GM12878 (cell line): ENCODE measurements at regions not wholly inside any gene's neighbourhood (a gene's known extent, or its start where the extent isn't known, plus 50 kb on each side); places are given as distances from the start of the nearest gene placed in this dataset.

Experiments used
- CREM ChIP-seq: IDR thresholded peaks from 2 replicates; pipeline ENCODE4 v1.6.1; 2014; ENCODE audit warnings: antibody characterized with exemption, low read depth
- ETV6 ChIP-seq, 2 experiments: fragments of 450-650 bp in 1 of 2; IDR thresholded peaks in 1 of 2; conservative IDR thresholded peaks in 1 of 2; 2 replicates each; pipeline ENCODE4 v1.6.1; 2014; ENCODE audit warnings: antibody characterized with exemption in 1 of 2, borderline replicate concordance in 1 of 2, low read depth in 1 of 2, mild to moderate bottlenecking in 1 of 2, moderate library complexity in 1 of 2
- NFXL1 ChIP-seq: fragments of 450-650 bp; IDR thresholded peaks from 2 replicates; pipeline ENCODE4 v1.6.1; 2017; ENCODE audit warnings: antibody characterized with exemption, mild to moderate bottlenecking, borderline replicate concordance
- RAD21 ChIP-seq: IDR thresholded peaks from 2 replicates; pipeline ENCODE4 v1.6.1; 2011; ENCODE audit warnings: mild to moderate bottlenecking, low read depth, low read length, moderate library complexity; ENCODE audit not compliant: insufficient read depth
- REST ChIP-seq: IDR thresholded peaks from 2 replicates; pipeline ENCODE4 v1.6.1; 2012; ENCODE audit warnings: mild to moderate bottlenecking, low read depth, low read length
- SUPT20H ChIP-seq: IDR thresholded peaks from 2 replicates; pipeline ENCODE4 v1.6.1; 2011; ENCODE audit warnings: low read depth, mild to moderate bottlenecking, low read length, moderate library complexity, borderline replicate concordance; ENCODE audit not compliant: control insufficient read depth
- YBX1 ChIP-seq: fragments of 450-650 bp; IDR thresholded peaks from 2 replicates; pipeline ENCODE4 v1.6.1; 2016; ENCODE audit warnings: antibody characterized with exemption
- YY1 ChIP-seq: IDR thresholded peaks from 2 replicates; pipeline ENCODE4 v1.6.1; 2011; ENCODE audit warnings: low read depth, mild to moderate bottlenecking, low read length
- ZBTB40 ChIP-seq: fragments of 450-650 bp; IDR thresholded peaks from 2 replicates; pipeline ENCODE4 v1.6.1; 2016; ENCODE audit warnings: mild to moderate bottlenecking, moderate library complexity, borderline replicate concordance
- ZNF217 ChIP-seq: fragments of 450-650 bp; IDR thresholded peaks from 2 replicates; pipeline ENCODE4 v1.6.1; 2017; ENCODE audit warnings: antibody characterized with exemption, mild to moderate bottlenecking
- ZNF274 ChIP-seq: IDR thresholded peaks from one replicate; pipeline ENCODE4 v1.8.0; 2011; ENCODE audit not compliant: insufficient read length, insufficient read depth

GRCh38 chr14:97776890-97777558 is 979.8 kb downstream of the VRK1 start:
- TF ChIP-seq ZNF274 (no peak), YBX1 (no peak), NFXL1 (no peak), RAD21 (0 out of 2 replicates have a peak, but pooled peaks have one; percentile 1), ZBTB40 (no peak), CREM (no peak), SUPT20H (no peak), YY1 (no peak), ETV6 (conservative IDR thresholded peaks at IDR 0.05 in 1 of 2, IDR thresholded peaks at IDR 0.05 in 1 of 2; ENCODE audit: borderline replicate concordance in 1 of 2, low read depth in 1 of 2) (no peak), REST (no peak), ZNF217 (no peak)
